ENCODE measurements at regions not wholly inside any gene's neighbourhood (a gene's known extent, or its start where the extent isn't known, plus 50 kb on each side); places are given as distances from the start of the nearest gene placed in this dataset.

GRCh38 chr4:181946902-181947301 is 296.3 kb upstream of the TENM3 start:
- no peaks in the 10 kb centered on the region for H3K27me3 ChIP-seq
- no peaks in the 10 kb centered on the region for H3K9me3 ChIP-seq
- H3K36me3 ChIP-seq, result no peaks in the 10 kb centered on the region
- intact Hi-C loops (cut with DNase I), result no loop called here
- DNase-seq (ENCODE audit: extremely low spot score in 2 of 2), result no peak
- no peaks in the 10 kb centered on the region for H3K4me1 ChIP-seq
- H3K27ac ChIP-seq, result no peak overlapping the region
- no peak overlapping the region for H3K4me3 ChIP-seq
- no peak for TF ChIP-seq POLR2AphosphoS5 (IDR thresholded peaks at IDR 0.05; ENCODE audit: insufficient read depth in 1 of 2, low read depth in 1 of 2)
- no peak for TF ChIP-seq POLR2A (IDR thresholded peaks at IDR 0.05)
- no peak for TF ChIP-seq CTCF (IDR thresholded peaks at IDR 0.05)

- H3K27ac ChIP-seq, result no peak overlapping the region
- H3K4me1 ChIP-seq, result no peaks in the 10 kb centered on the region
- TF ChIP-seq POLR2A (IDR thresholded peaks at IDR 0.05) (no peak), CTCF (IDR thresholded peaks at IDR 0.05) (no peak), POLR2AphosphoS5 (IDR thresholded peaks at IDR 0.05; ENCODE audit: insufficient read depth in 1 of 2, low read depth in 1 of 2) (no peak)
- H3K4me3 ChIP-seq, result no peak overlapping the region
- H3K36me3 ChIP-seq, result no peaks in the 10 kb centered on the region
- intact Hi-C loops (cut with DNase I), result no loop called here
- no peaks in the 10 kb centered on the region for H3K27me3 ChIP-seq
- no peaks in the 10 kb centered on the region for H3K9me3 ChIP-seq
- no peak for DNase-seq (ENCODE audit: extremely low spot score in 2 of 2)
These were observed 294.3 kb upstream of the TENM3 start for GRCh38 chr4:181948839-181949382.

- no peak for DNase-seq (ENCODE audit: extremely low spot score in 2 of 2)
- TF ChIP-seq POLR2A (IDR thresholded peaks at IDR 0.05) (no peak), CTCF (IDR thresholded peaks at IDR 0.05) (no peak), POLR2AphosphoS5 (IDR thresholded peaks at IDR 0.05; ENCODE audit: insufficient read depth in 1 of 2, low read depth in 1 of 2) (no peak)
- intact Hi-C loops (cut with DNase I), result no loop called here
- Histone ChIP-seq H3K9me3 (no peaks in the 10 kb centered on the region), H3K4me3 (no peak overlapping the region), H3K27ac (no peak overlapping the region), H3K27me3 (no peaks in the 10 kb centered on the region), H3K4me1 (no peaks in the 10 kb centered on the region), H3K36me3 (no peaks in the 10 kb centered on the region)
These were observed 293.4 kb upstream of the TENM3 start for GRCh38 chr4:181949704-181950312.

GRCh38 chr4:181950372-181951127 is 292.7 kb upstream of the TENM3 start:
- TF ChIP-seq POLR2AphosphoS5 (IDR thresholded peaks at IDR 0.05; ENCODE audit: insufficient read depth in 1 of 2, low read depth in 1 of 2) (no peak), POLR2A (IDR thresholded peaks at IDR 0.05) (no peak), CTCF (IDR thresholded peaks at IDR 0.05) (no peak)

GRCh38 chr4:181951265-181951664 is 291.9 kb upstream of the TENM3 start:
- TF ChIP-seq POLR2A (IDR thresholded peaks at IDR 0.05), result no peak
- no peak for TF ChIP-seq CTCF (IDR thresholded peaks at IDR 0.05)
- TF ChIP-seq POLR2AphosphoS5 (IDR thresholded peaks at IDR 0.05; ENCODE audit: insufficient read depth in 1 of 2, low read depth in 1 of 2), result no peak
- intact Hi-C loops (cut with DNase I), result no loop called here
- no peaks in the 10 kb centered on the region for H3K36me3 ChIP-seq

More at GRCh38 chr4:181950372-181951127, 292.7 kb upstream of the TENM3 start:
- DNase-seq (ENCODE audit: extremely low spot score in 2 of 2), result no peak
- H3K4me3 ChIP-seq, result no peak overlapping the region
- no peaks in the 10 kb centered on the region for H3K36me3 ChIP-seq
- H3K4me1 ChIP-seq, result no peaks in the 10 kb centered on the region
- no peak overlapping the region for H3K27ac ChIP-seq
- no peaks in the 10 kb centered on the region for H3K27me3 ChIP-seq
- H3K9me3 ChIP-seq, result no peaks in the 10 kb centered on the region
- intact Hi-C loops (cut with DNase I), result no loop called here

More at GRCh38 chr4:181951265-181951664, 291.9 kb upstream of the TENM3 start:
- Histone ChIP-seq H3K9me3 (no peaks in the 10 kb centered on the region), H3K27me3 (no peaks in the 10 kb centered on the region), H3K4me3 (no peak overlapping the region), H3K4me1 (no peaks in the 10 kb centered on the region), H3K27ac (no peak overlapping the region)
- DNase-seq (ENCODE audit: extremely low spot score in 2 of 2), result no peak

All from vagina (tissue), 2 donors.